ENCODE measurements at regions not wholly inside any gene's neighbourhood (a gene's known extent, or its start where the extent isn't known, plus 50 kb on each side); places are given as distances from the start of the nearest gene placed in this dataset.

DNA sequence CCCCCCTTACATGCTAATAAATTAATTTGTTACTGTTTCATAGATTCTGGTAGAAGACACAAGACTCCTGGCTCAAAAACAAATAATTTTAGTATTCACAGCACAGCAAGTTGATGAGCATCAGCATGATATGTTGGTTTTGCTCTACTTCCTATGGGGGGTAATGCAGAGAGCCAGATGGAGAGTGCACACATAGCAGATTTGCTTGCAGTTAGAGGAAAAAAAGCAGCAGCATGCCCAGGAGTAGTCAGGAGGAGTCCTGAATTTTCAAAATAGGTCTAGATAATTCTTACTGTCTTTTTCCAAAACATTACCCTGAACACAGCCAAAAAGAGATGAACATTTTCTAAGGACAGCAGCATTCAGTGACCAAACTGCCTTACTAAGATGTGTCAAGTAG lies 261.3 kb downstream of the COX7C start:
- no peak overlapping the region for H3K9ac ChIP-seq (ENCODE audit: low read length)
- no peaks in the 10 kb centered on the region for H3K36me3 ChIP-seq (ENCODE audit: control insufficient read depth, insufficient read depth, low read length, severe bottlenecking)
- H3K27me3 ChIP-seq (replicated peaks; ENCODE audit: control insufficient read depth, insufficient read depth, low read length) = peaks cover 10% of the 10 kb centered on the region
- H3K9me3 ChIP-seq (ENCODE audit: control insufficient read depth, low read length) = no peaks in the 10 kb centered on the region
- H3K4me1 ChIP-seq (ENCODE audit: control insufficient read depth, insufficient read depth, low read length) = no peaks in the 10 kb centered on the region
- no peak for DNase-seq (ENCODE audit: low read depth)
- H3K4me3 ChIP-seq (ENCODE audit: low read length) = no peak overlapping the region

DNA sequence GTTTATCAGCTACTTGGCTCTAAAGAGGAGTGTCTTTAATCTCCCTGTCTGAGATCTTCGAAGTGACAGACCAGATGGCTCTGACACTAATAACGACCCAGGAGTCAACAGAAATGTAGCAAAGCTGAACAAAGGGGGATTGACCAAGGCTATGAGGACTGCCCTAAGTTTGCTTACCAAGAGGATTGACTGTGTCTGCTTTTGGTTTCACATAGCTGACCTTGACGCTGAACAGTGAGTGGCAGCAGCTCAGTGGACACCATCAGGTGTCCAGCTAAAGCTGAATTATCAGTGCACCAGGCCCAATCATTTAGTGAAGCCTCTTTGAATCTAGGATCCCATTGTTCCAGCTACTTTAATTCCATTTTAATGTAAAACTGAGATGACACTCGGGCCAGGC lies 262.6 kb downstream of the COX7C start:
- Histone ChIP-seq H3K9me3 (ENCODE audit: control insufficient read depth, low read length) (no peaks in the 10 kb centered on the region), H3K36me3 (ENCODE audit: control insufficient read depth, insufficient read depth, low read length, severe bottlenecking) (no peaks in the 10 kb centered on the region), H3K9ac (ENCODE audit: low read length) (no peak overlapping the region), H3K4me1 (ENCODE audit: control insufficient read depth, insufficient read depth, low read length) (no peaks in the 10 kb centered on the region), H3K4me3 (ENCODE audit: low read length) (no peak overlapping the region), H3K27me3 (replicated peaks; ENCODE audit: control insufficient read depth, insufficient read depth, low read length) (peaks cover 10% of the 10 kb centered on the region)
- DNase-seq (ENCODE audit: low read depth) = no peak

GRCh38 chr5:86880785-86881492 lies 263.2 kb downstream of the COX7C start:
- H3K4me1 ChIP-seq (ENCODE audit: control insufficient read depth, insufficient read depth, low read length) = no peaks in the 10 kb centered on the region
- no peaks in the 10 kb centered on the region for H3K36me3 ChIP-seq (ENCODE audit: control insufficient read depth, insufficient read depth, low read length, severe bottlenecking)
- H3K9ac ChIP-seq (ENCODE audit: low read length) = no peak overlapping the region
- peak; percentile 60 for DNase-seq (ENCODE audit: low read depth)
- peaks cover 6% of the 10 kb centered on the region for H3K27me3 ChIP-seq (replicated peaks; ENCODE audit: control insufficient read depth, insufficient read depth, low read length)
- H3K4me3 ChIP-seq (ENCODE audit: low read length) = no peak overlapping the region
- no peaks in the 10 kb centered on the region for H3K9me3 ChIP-seq (ENCODE audit: control insufficient read depth, low read length)

DNA sequence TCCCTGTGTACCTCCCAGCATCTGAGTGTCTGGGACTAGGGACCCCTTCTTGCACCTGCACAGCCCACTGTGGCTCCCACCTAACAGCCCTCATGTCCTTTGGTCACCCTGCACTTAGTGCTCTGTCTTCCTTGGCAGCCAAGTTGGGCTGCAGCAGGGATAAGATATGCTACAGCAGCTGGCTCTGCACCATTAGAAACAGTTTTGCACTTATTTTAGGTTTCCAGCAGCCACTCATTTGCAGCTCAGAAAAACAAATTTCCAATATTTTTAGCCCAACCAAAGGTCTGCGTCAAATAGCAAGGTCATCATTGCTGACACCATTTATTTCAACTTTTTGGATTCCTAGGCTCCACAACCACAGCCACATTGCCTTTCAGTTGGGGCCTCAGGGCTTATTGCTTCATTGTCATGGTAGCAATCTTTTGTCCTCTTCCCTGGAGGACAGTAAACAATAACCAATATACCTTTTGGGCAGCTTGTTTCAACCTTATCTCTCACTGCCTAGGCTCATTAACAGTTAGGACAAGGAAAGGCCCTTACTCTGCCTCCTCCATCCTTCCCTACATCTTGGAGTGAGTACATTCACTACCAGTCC lies 263.9 kb downstream of the COX7C start:
- H3K9me3 ChIP-seq (ENCODE audit: control insufficient read depth, low read length) = no peaks in the 10 kb centered on the region
- no peak overlapping the region for H3K9ac ChIP-seq (ENCODE audit: low read length)
- no peaks in the 10 kb centered on the region for H3K36me3 ChIP-seq (ENCODE audit: control insufficient read depth, insufficient read depth, low read length, severe bottlenecking)
- no peaks in the 10 kb centered on the region for H3K4me1 ChIP-seq (ENCODE audit: control insufficient read depth, insufficient read depth, low read length)
- no peak for DNase-seq (ENCODE audit: low read depth)
- H3K4me3 ChIP-seq (ENCODE audit: low read length) = no peak overlapping the region
- H3K27me3 ChIP-seq (replicated peaks; ENCODE audit: control insufficient read depth, insufficient read depth, low read length) = peaks cover 6% of the 10 kb centered on the region

DNA sequence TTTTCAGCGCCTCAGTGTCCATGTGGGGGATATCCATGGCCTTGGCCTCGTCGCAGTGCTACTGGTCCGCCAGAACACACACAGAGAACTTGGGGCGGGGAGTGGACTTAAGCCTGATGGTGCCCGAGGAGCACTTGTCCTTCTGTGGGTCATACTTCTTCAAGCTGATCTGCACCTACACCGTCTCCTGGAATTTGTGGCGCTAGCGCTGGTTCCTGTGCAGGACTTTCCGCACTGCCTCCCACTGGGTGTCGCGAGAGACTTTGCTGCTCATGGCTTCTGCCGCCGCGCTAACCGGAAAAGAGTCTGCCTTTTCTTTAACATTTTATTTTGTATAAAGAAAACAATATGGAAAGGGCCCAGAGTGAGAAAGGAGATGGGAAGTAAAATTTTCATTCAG lies 266.9 kb downstream of the COX7C start:
- no peaks in the 10 kb centered on the region for H3K36me3 ChIP-seq (ENCODE audit: control insufficient read depth, insufficient read depth, low read length, severe bottlenecking)
- H3K9ac ChIP-seq (ENCODE audit: low read length) = no peak overlapping the region
- no peak overlapping the region for H3K4me3 ChIP-seq (ENCODE audit: low read length)
- no peak for DNase-seq (ENCODE audit: low read depth)
- no peaks in the 10 kb centered on the region for H3K4me1 ChIP-seq (ENCODE audit: control insufficient read depth, insufficient read depth, low read length)
- H3K27me3 ChIP-seq (replicated peaks; ENCODE audit: control insufficient read depth, insufficient read depth, low read length) = no peaks in the 10 kb centered on the region
- no peaks in the 10 kb centered on the region for H3K9me3 ChIP-seq (ENCODE audit: control insufficient read depth, low read length)

DNA sequence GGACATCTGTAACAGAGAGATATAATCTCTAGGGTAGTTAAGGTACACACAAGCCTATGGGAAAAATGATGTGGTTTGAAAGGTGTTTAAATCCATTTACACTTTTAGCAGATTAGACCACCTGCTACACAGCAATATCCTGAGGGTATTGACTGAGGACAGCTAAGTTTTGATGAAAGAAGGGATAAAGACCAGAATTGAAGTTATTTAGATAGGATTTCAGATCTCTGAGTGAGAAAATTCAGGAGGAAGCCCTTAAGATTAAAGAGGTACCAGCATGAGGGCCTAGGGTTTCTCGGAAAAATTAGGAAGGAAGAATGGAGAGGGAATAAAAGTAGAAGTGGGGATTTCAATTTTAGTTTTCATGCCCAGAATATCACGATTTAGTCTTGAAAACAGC lies 267.3 kb downstream of the COX7C start:
- no peak for DNase-seq (ENCODE audit: low read depth)
- Histone ChIP-seq H3K9me3 (ENCODE audit: control insufficient read depth, low read length) (no peaks in the 10 kb centered on the region), H3K4me1 (ENCODE audit: control insufficient read depth, insufficient read depth, low read length) (no peaks in the 10 kb centered on the region), H3K4me3 (ENCODE audit: low read length) (no peak overlapping the region), H3K36me3 (ENCODE audit: control insufficient read depth, insufficient read depth, low read length, severe bottlenecking) (no peaks in the 10 kb centered on the region), H3K9ac (ENCODE audit: low read length) (no peak overlapping the region), H3K27me3 (replicated peaks; ENCODE audit: control insufficient read depth, insufficient read depth, low read length) (no peaks in the 10 kb centered on the region)

- Histone ChIP-seq H3K9ac (ENCODE audit: low read length) (no peak overlapping the region), H3K4me1 (ENCODE audit: control insufficient read depth, insufficient read depth, low read length) (no peaks in the 10 kb centered on the region), H3K27me3 (replicated peaks; ENCODE audit: control insufficient read depth, insufficient read depth, low read length) (no peaks in the 10 kb centered on the region), H3K36me3 (ENCODE audit: control insufficient read depth, insufficient read depth, low read length, severe bottlenecking) (no peaks in the 10 kb centered on the region), H3K9me3 (ENCODE audit: control insufficient read depth, low read length) (no peaks in the 10 kb centered on the region), H3K4me3 (ENCODE audit: low read length) (no peak overlapping the region)
- DNase-seq (ENCODE audit: low read depth) = no peak
These were observed 267.9 kb downstream of the COX7C start for GRCh38 chr5:86885489-86886230.

GRCh38 chr5:86890375-86890774 lies 272.6 kb downstream of the COX7C start:
- no peak for DNase-seq (ENCODE audit: low read depth)
- H3K27me3 ChIP-seq (replicated peaks; ENCODE audit: control insufficient read depth, insufficient read depth, low read length) = no peaks in the 10 kb centered on the region

DNA sequence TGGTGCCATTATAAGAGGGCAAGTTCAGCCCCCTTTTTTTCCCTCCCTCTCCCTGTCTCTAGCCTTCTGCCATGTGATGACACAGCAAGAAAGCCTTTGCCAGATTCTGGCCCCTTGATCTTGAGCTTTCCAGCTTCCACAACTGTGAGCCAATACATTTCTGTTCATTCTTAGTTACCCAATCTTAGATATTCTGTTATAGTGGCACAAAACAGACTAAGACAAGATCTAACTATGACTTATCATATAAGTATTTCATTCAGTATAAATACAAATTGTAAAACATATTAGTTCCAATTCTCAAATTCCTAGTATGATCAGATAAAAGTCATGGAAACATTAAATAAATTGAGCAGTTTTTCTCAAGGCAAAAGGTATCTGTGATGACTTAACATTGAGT lies 276.3 kb downstream of the COX7C start:
- no peak overlapping the region for H3K9ac ChIP-seq (ENCODE audit: low read length)
- no peaks in the 10 kb centered on the region for H3K36me3 ChIP-seq (ENCODE audit: control insufficient read depth, insufficient read depth, low read length, severe bottlenecking)
- no peak for DNase-seq (ENCODE audit: low read depth)
- no peak overlapping the region for H3K4me3 ChIP-seq (ENCODE audit: low read length)
- peaks cover 5% of the 10 kb centered on the region for H3K9me3 ChIP-seq (ENCODE audit: control insufficient read depth, low read length)
- peaks cover 3% of the 10 kb centered on the region for H3K27me3 ChIP-seq (replicated peaks; ENCODE audit: control insufficient read depth, insufficient read depth, low read length)
- peaks cover 8% of the 10 kb centered on the region for H3K4me1 ChIP-seq (ENCODE audit: control insufficient read depth, insufficient read depth, low read length)

More at GRCh38 chr5:86890375-86890774, 272.6 kb downstream of the COX7C start:
- Histone ChIP-seq H3K36me3 (ENCODE audit: control insufficient read depth, insufficient read depth, low read length, severe bottlenecking) (no peaks in the 10 kb centered on the region), H3K4me1 (ENCODE audit: control insufficient read depth, insufficient read depth, low read length) (peaks cover 8% of the 10 kb centered on the region), H3K4me3 (ENCODE audit: low read length) (no peak overlapping the region), H3K9ac (ENCODE audit: low read length) (no peak overlapping the region), H3K9me3 (ENCODE audit: control insufficient read depth, low read length) (no peaks in the 10 kb centered on the region)

GRCh38 chr5:86896916-86897315 lies 279.2 kb downstream of the COX7C start:
- H3K4me3 ChIP-seq (ENCODE audit: low read length) = no peak overlapping the region
- peaks cover 5% of the 10 kb centered on the region for H3K9me3 ChIP-seq (ENCODE audit: control insufficient read depth, low read length)
- DNase-seq (ENCODE audit: low read depth) = no peak

GRCh38 chr5:86909418-86910295 lies 291.9 kb downstream of the COX7C start:
- Histone ChIP-seq H3K27me3 (replicated peaks; ENCODE audit: control insufficient read depth, insufficient read depth, low read length) (no peaks in the 10 kb centered on the region), H3K9me3 (ENCODE audit: control insufficient read depth, low read length) (no peaks in the 10 kb centered on the region), H3K4me3 (ENCODE audit: low read length) (peak overlapping the region; percentile 25), H3K4me1 (ENCODE audit: control insufficient read depth, insufficient read depth, low read length) (peaks cover 19% of the 10 kb centered on the region), H3K9ac (ENCODE audit: low read length) (peak overlapping the region; percentile 28), H3K36me3 (ENCODE audit: control insufficient read depth, insufficient read depth, low read length, severe bottlenecking) (no peaks in the 10 kb centered on the region)
- DNase-seq (ENCODE audit: low read depth) = peak; percentile 59

More at GRCh38 chr5:86896916-86897315, 279.2 kb downstream of the COX7C start:
- H3K36me3 ChIP-seq (ENCODE audit: control insufficient read depth, insufficient read depth, low read length, severe bottlenecking) = no peaks in the 10 kb centered on the region
- peaks cover 8% of the 10 kb centered on the region for H3K4me1 ChIP-seq (ENCODE audit: control insufficient read depth, insufficient read depth, low read length)
- H3K9ac ChIP-seq (ENCODE audit: low read length) = no peak overlapping the region
- peaks cover 6% of the 10 kb centered on the region for H3K27me3 ChIP-seq (replicated peaks; ENCODE audit: control insufficient read depth, insufficient read depth, low read length)

Data from adipocyte (in vitro differentiated cells).